Epidermal melanocyte (primary cell): ENCODE measurements at regions not wholly inside any gene's neighbourhood (a gene's known extent, or its start where the extent isn't known, plus 50 kb on each side); places are given as distances from the start of the nearest gene placed in this dataset.

Experiments
- DNase-seq: peaks from one replicate; pipeline ENCODE4 v3.0.0; 2011; ENCODE audit warnings: low spot score; ENCODE audit not compliant: insufficient read length

- no peak for DNase-seq
These were observed 738.3 kb downstream of the INHBA start for GRCh38 chr7:40964610-40965009.

GRCh38 chr7:40959955-40960354 is 742.9 kb downstream of the INHBA start:
- no peak for DNase-seq

- DNase-seq: no peak
These were observed 754.7 kb downstream of the INHBA start for GRCh38 chr7:40948239-40948638.

GRCh38 chr7:40947566-40947965 is 755.3 kb downstream of the INHBA start:
- no peak for DNase-seq

- no peak for DNase-seq
These were observed 756.3 kb downstream of the INHBA start for GRCh38 chr7:40946549-40946948.

GRCh38 chr7:40945788-40946187 is 757.1 kb downstream of the INHBA start:
- DNase-seq: no peak

GRCh38 chr7:40944981-40945585 is 757.8 kb downstream of the INHBA start:
- DNase-seq: no peak

GRCh38 chr7:40937879-40938278 is 765.0 kb downstream of the INHBA start:
- no peak for DNase-seq

GRCh38 chr7:40935435-40935834 is 767.5 kb downstream of the INHBA start:
- DNase-seq: no peak

- DNase-seq: no peak
These were observed 779.3 kb downstream of the INHBA start for GRCh38 chr7:40923626-40924025.

- peak; percentile 35 for DNase-seq
These were observed 780.6 kb downstream of the INHBA start for GRCh38 chr7:40922316-40922670.

GRCh38 chr7:40921589-40922315 is 781.1 kb downstream of the INHBA start:
- no peak for DNase-seq

- DNase-seq: peak; percentile 48
These were observed 784.0 kb downstream of the SUGCT start for GRCh38 chr7:40918701-40919271.

- DNase-seq: no peak
These were observed 782.0 kb downstream of the SUGCT start for GRCh38 chr7:40916813-40917212.

- no peak for DNase-seq
These were observed 780.3 kb downstream of the SUGCT start for GRCh38 chr7:40915071-40915470.
